ENCODE measurements at regions not wholly inside any gene's neighbourhood (a gene's known extent, or its start where the extent isn't known, plus 50 kb on each side); places are given as distances from the start of the nearest gene placed in this dataset.

GRCh38 chr16:54801057-54801844 lies 129.4 kb upstream of the IRX5 start:
- CTCF ChIA-PET = interaction anchor here (0.7 kb wide), 1 partner anchor 113 kb away, joined by 3 read pairs; no protein-coding TSS in a partner anchor
- no peak for DNase-seq (ENCODE audit: unreplicated experiment)
- H3K36me3 Mint-ChIP-seq (ENCODE audit: insufficient read depth, unreplicated experiment) = no peaks in the 10 kb centered on the region
- no peaks in the 10 kb centered on the region for H3K4me1 Mint-ChIP-seq (ENCODE audit: insufficient read depth, unreplicated experiment)
- no peaks in the 10 kb centered on the region for H3K27me3 Mint-ChIP-seq (ENCODE audit: insufficient read depth, unreplicated experiment)
- TF ChIP-seq, protein P1, sequence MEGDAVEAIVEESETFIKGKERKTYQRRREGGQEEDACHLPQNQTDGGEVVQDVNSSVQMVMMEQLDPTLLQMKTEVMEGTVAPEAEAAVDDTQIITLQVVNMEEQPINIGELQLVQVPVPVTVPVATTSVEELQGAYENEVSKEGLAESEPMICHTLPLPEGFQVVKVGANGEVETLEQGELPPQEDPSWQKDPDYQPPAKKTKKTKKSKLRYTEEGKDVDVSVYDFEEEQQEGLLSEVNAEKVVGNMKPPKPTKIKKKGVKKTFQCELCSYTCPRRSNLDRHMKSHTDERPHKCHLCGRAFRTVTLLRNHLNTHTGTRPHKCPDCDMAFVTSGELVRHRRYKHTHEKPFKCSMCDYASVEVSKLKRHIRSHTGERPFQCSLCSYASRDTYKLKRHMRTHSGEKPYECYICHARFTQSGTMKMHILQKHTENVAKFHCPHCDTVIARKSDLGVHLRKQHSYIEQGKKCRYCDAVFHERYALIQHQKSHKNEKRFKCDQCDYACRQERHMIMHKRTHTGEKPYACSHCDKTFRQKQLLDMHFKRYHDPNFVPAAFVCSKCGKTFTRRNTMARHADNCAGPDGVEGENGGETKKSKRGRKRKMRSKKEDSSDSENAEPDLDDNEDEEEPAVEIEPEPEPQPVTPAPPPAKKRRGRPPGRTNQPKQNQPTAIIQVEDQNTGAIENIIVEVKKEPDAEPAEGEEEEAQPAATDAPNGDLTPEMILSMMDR (IDR thresholded peaks at IDR 0.05; ENCODE audit: unreplicated experiment) = no peak
- BruUV-seq (replicated peaks) = no TSS peak
- no peak overlapping the region for H3K4me3 Mint-ChIP-seq (ENCODE audit: unreplicated experiment)
- intact Hi-C loops (cut with micrococcal nuclease) = no loop called here
- no peak overlapping the region for H3K27ac Mint-ChIP-seq (ENCODE audit: low read depth, unreplicated experiment)
- POLR2A ChIA-PET = interaction anchor here (1.3 kb wide), 1 partner anchor 27 kb away, joined by 3 read pairs; no protein-coding TSS in a partner anchor
- H3K9me3 Mint-ChIP-seq (ENCODE audit: unreplicated experiment) = no peaks in the 10 kb centered on the region

DNA sequence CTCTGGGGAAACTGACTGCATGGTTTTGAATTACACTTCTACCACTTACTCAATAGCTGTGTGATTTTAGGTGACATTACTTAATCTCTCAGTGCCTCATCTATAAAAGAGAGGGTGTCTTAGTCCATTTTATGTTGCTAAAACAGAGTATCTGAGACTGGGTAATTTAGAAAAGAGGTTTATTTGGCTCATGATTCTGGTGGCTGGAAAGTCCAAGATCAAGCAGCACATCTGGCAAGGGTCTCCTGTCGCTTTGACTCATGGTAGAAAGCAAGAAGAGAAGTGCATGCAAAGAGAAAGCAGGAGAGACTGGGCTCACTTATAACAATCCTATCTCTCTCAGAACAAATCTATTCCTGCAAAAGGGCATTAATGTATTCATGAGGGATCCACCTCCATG lies 132.4 kb upstream of the IRX5 start:
- no TSS peak for BruUV-seq (replicated peaks)
- Mint-ChIP-seq H3K27me3 (ENCODE audit: insufficient read depth, unreplicated experiment) (no peaks in the 10 kb centered on the region), H3K36me3 (ENCODE audit: insufficient read depth, unreplicated experiment) (no peaks in the 10 kb centered on the region), H3K27ac (ENCODE audit: low read depth, unreplicated experiment) (no peak overlapping the region), H3K4me3 (ENCODE audit: unreplicated experiment) (no peak overlapping the region), H3K4me1 (ENCODE audit: insufficient read depth, unreplicated experiment) (no peaks in the 10 kb centered on the region), H3K9me3 (ENCODE audit: unreplicated experiment) (no peaks in the 10 kb centered on the region)
- TF ChIP-seq, protein P1 (IDR thresholded peaks at IDR 0.05; ENCODE audit: unreplicated experiment) = no peak
- no peak for DNase-seq (ENCODE audit: unreplicated experiment)
- POLR2A ChIA-PET = no interaction called here
- intact Hi-C loops (cut with micrococcal nuclease) = no loop called here
- CTCF ChIA-PET = no interaction called here

GRCh38 chr16:54796211-54796610 lies 134.5 kb upstream of the IRX5 start:
- H3K36me3 Mint-ChIP-seq (ENCODE audit: insufficient read depth, unreplicated experiment) = no peaks in the 10 kb centered on the region
- no peak for DNase-seq (ENCODE audit: unreplicated experiment)
- ChIA-PET POLR2A (no interaction called here), CTCF (no interaction called here)
- no TSS peak for BruUV-seq (replicated peaks)
- H3K9me3 Mint-ChIP-seq (ENCODE audit: unreplicated experiment) = no peaks in the 10 kb centered on the region
- intact Hi-C loops (cut with micrococcal nuclease) = no loop called here
- H3K27ac Mint-ChIP-seq (ENCODE audit: low read depth, unreplicated experiment) = no peak overlapping the region
- no peak overlapping the region for H3K4me3 Mint-ChIP-seq (ENCODE audit: unreplicated experiment)
- no peaks in the 10 kb centered on the region for H3K4me1 Mint-ChIP-seq (ENCODE audit: insufficient read depth, unreplicated experiment)
- H3K27me3 Mint-ChIP-seq (ENCODE audit: insufficient read depth, unreplicated experiment) = no peaks in the 10 kb centered on the region
- TF ChIP-seq, protein P1 (IDR thresholded peaks at IDR 0.05; ENCODE audit: unreplicated experiment) = no peak

- no peaks in the 10 kb centered on the region for H3K27me3 Mint-ChIP-seq (ENCODE audit: insufficient read depth, unreplicated experiment)
- H3K4me1 Mint-ChIP-seq (ENCODE audit: insufficient read depth, unreplicated experiment) = no peaks in the 10 kb centered on the region
- ChIA-PET POLR2A (no interaction called here), CTCF (interaction anchor here (0.5 kb wide), 1 partner anchor 106 kb away, joined by 4 read pairs; no protein-coding TSS in a partner anchor)
- intact Hi-C loops (cut with micrococcal nuclease) = no loop called here
- no peaks in the 10 kb centered on the region for H3K36me3 Mint-ChIP-seq (ENCODE audit: insufficient read depth, unreplicated experiment)
- TF ChIP-seq, protein P1 (IDR thresholded peaks at IDR 0.05; ENCODE audit: unreplicated experiment) = no peak
- H3K27ac Mint-ChIP-seq (ENCODE audit: low read depth, unreplicated experiment) = no peak overlapping the region
- no peak overlapping the region for H3K4me3 Mint-ChIP-seq (ENCODE audit: unreplicated experiment)
- no TSS peak for BruUV-seq (replicated peaks)
- peaks cover 5% of the 10 kb centered on the region for H3K9me3 Mint-ChIP-seq (ENCODE audit: unreplicated experiment)
- DNase-seq (ENCODE audit: unreplicated experiment) = no peak
Observed at GRCh38 chr16:54792811-54793210, 137.9 kb upstream of the IRX5 start.
